H1 (cell line): ENCODE measurements at regions not wholly inside any gene's neighbourhood (a gene's known extent, or its start where the extent isn't known, plus 50 kb on each side); places are given as distances from the start of the nearest gene placed in this dataset.

Source experiments
- CTCF ChIA-PET: fragments of 300-600 bp; sonication (Branson Sonifier 250); formaldehyde crosslinking; loops from one replicate; lab custom pipeline; 2021; ENCODE audit not compliant: partially characterized antibody; lab: Charles Lee
- POLR2A ChIA-PET: fragments of 300-600 bp; sonication (Branson Sonifier 250); formaldehyde crosslinking; loops from one replicate; lab custom pipeline; 2021; ENCODE audit warnings: inconsistent platforms; ENCODE audit not compliant: partially characterized antibody; lab: Charles Lee
- DNase-seq, 2 experiments: peaks; one replicate each; pipeline versions ENCODE4 v3.0.0 to v3.0.0-alpha.2; 2010 to 2022; ENCODE audit warnings: low spot score in 2 of 2, low read depth in 1 of 2, mixed read lengths in 1 of 2
- FAIRE-seq: peaks from 2 replicates; lab custom pipeline; 2011; peaks lifted over from hg19 to GRCh38; lab: Jason Lieb, UNC
- H2AFZ ChIP-seq: 2 replicates; pipeline ENCODE4 v1.8.1; 2012; ENCODE audit warnings: low read length, inconsistent platforms
- H2AK5ac ChIP-seq: 2 replicates; pipeline ENCODE4 v1.6.1; 2013; ENCODE audit warnings: low read depth, low read length
- H2BK120ac ChIP-seq: replicated peaks from 2 replicates; pipeline ENCODE3; 2013; ENCODE audit warnings: low read depth, low read length, inconsistent platforms
- H2BK12ac ChIP-seq: 2 replicates; pipeline ENCODE4 v1.6.1; 2013; ENCODE audit warnings: low read depth, low read length
- H2BK15ac ChIP-seq: 2 replicates; pipeline ENCODE4 v1.6.1; 2013; ENCODE audit warnings: low read length
- H2BK20ac ChIP-seq: 2 replicates; pipeline ENCODE4 v1.6.1; 2013; ENCODE audit warnings: low read length
- H2BK5ac ChIP-seq: 2 replicates; pipeline ENCODE4 v1.6.1; 2013; ENCODE audit warnings: low read depth, low read length
- H3K14ac ChIP-seq: 2 replicates; pipeline ENCODE4 v1.6.1; 2013; ENCODE audit warnings: inconsistent platforms; ENCODE audit not compliant: insufficient read length
- H3K18ac ChIP-seq: 2 replicates; pipeline ENCODE4 v1.6.1; 2013; ENCODE audit warnings: low read length; ENCODE audit errors: extremely low read depth
- H3K23ac ChIP-seq: 2 replicates; pipeline ENCODE4 v1.6.1; 2013; ENCODE audit warnings: inconsistent platforms; ENCODE audit not compliant: insufficient read length
- H3K23me2 ChIP-seq: 2 replicates; pipeline ENCODE4 v1.6.1; 2013; ENCODE audit warnings: low read depth, low read length
- H3K27ac ChIP-seq: 2 replicates; pipeline ENCODE4 v1.6.1; 2011; ENCODE audit warnings: low read depth, low read length, inconsistent platforms
- H3K27me3 ChIP-seq, 4 experiments: replicated peaks in 1 of 4; 1 replicate in 1 of 4; 2 replicates in 3 of 4; pipeline versions ENCODE4 v1.6.1 to v1.8.1; 2011 to 2013; ENCODE audit warnings: low read length in 3 of 4, mild to moderate bottlenecking in 3 of 4, inconsistent platforms in 2 of 4, mixed read lengths in 2 of 4, moderate library complexity in 1 of 4; ENCODE audit not compliant: control insufficient read depth in 3 of 4, insufficient read depth in 3 of 4; ENCODE audit errors: extremely low read depth in 1 of 4
- H3K36me3 ChIP-seq, 4 experiments: 2 replicates each; pipeline versions ENCODE4 v1.6.1 to v1.8.1; 2011 to 2013; ENCODE audit warnings: mild to moderate bottlenecking in 4 of 4, low read length in 3 of 4, moderate library complexity in 2 of 4, control low read depth in 1 of 4, inconsistent platforms in 1 of 4; ENCODE audit not compliant: insufficient read depth in 4 of 4, control insufficient read depth in 2 of 4
- H3K4ac ChIP-seq: replicated peaks from 2 replicates; pipeline ENCODE3; 2013; ENCODE audit warnings: low read length, low read depth, mixed read lengths, inconsistent platforms; ENCODE audit not compliant: insufficient read length
- H3K4me1 ChIP-seq, 4 experiments: replicated peaks in 1 of 4; 1 replicate in 1 of 4; 2 replicates in 3 of 4; pipeline versions ENCODE4 v1.6.1 to v1.8.1; 2011 to 2013; ENCODE audit warnings: low read length in 3 of 4, inconsistent platforms in 2 of 4, mixed read lengths in 1 of 4; ENCODE audit not compliant: insufficient read depth in 4 of 4, control insufficient read depth in 3 of 4
- H3K4me2 ChIP-seq, 2 experiments: 2 replicates each; pipeline versions ENCODE4 v1.6.1 to v1.8.1; 2011 to 2013; ENCODE audit warnings: low read depth in 2 of 2, low read length in 2 of 2, control low read depth in 1 of 2, inconsistent platforms in 1 of 2, mild to moderate bottlenecking in 1 of 2; ENCODE audit not compliant: insufficient read depth in 1 of 2
- H3K4me3 ChIP-seq, 4 experiments: fragments of 200-600, 300-600 bp in 1 of 4; sonication (generic), shearing (Covaris generic), sonication (Bioruptor Twin) in 1 of 4; 2 replicates each; pipeline versions ENCODE4 v1.5.1 to v1.8.1; 2011 to 2016; ENCODE audit warnings: low read length in 4 of 4, low read depth in 3 of 4, control low read depth in 2 of 4, inconsistent platforms in 2 of 4, mild to moderate bottlenecking in 2 of 4, mixed read lengths in 1 of 4, moderate library complexity in 1 of 4; ENCODE audit not compliant: insufficient read depth in 2 of 4; ENCODE audit errors: extremely low read depth in 1 of 4
- H3K56ac ChIP-seq: replicated peaks from 2 replicates; pipeline ENCODE3; 2013; ENCODE audit warnings: low read depth, mild to moderate bottlenecking, mixed read lengths, low read length, inconsistent platforms; ENCODE audit not compliant: insufficient read length
- H3K79me1 ChIP-seq: 2 replicates; pipeline ENCODE4 v1.6.1; 2013; ENCODE audit warnings: low read depth, low read length, control low read depth
- H3K79me2 ChIP-seq, 2 experiments: 2 replicates each; pipeline versions ENCODE4 v1.6.1 to v1.8.1; 2012 to 2013; ENCODE audit warnings: low read length in 2 of 2, mild to moderate bottlenecking in 2 of 2, inconsistent platforms in 1 of 2; ENCODE audit not compliant: insufficient read depth in 2 of 2, control insufficient read depth in 1 of 2
- H3K9ac ChIP-seq, 4 experiments: replicated peaks in 1 of 4; 1 replicate in 1 of 4; 2 replicates in 3 of 4; pipeline versions ENCODE4 v1.6.1 to v1.8.1; 2011 to 2013; ENCODE audit warnings: low read depth in 3 of 4, low read length in 3 of 4, control low read depth in 2 of 4, mild to moderate bottlenecking in 2 of 4, moderate library complexity in 2 of 4, inconsistent platforms in 1 of 4; ENCODE audit errors: extremely low read depth in 1 of 4
- H3K9me3 ChIP-seq, 2 experiments: 2 replicates each; pipeline versions ENCODE4 v1.6.1 to v1.8.1; 2012 to 2013; ENCODE audit warnings: mild to moderate bottlenecking in 2 of 2, moderate library complexity in 2 of 2, control low read depth in 1 of 2, inconsistent platforms in 1 of 2, low read depth in 1 of 2, low read length in 1 of 2, mixed read lengths in 1 of 2; ENCODE audit not compliant: insufficient read depth in 2 of 2
- H4K20me1 ChIP-seq, 2 experiments: replicated peaks in 1 of 2; 2 replicates each; pipeline versions ENCODE3 to v1.8.1; 2011 to 2013; ENCODE audit warnings: inconsistent platforms in 2 of 2, low read length in 2 of 2, mild to moderate bottlenecking in 1 of 2; ENCODE audit not compliant: insufficient read depth in 2 of 2, control insufficient read depth in 1 of 2
- H4K5ac ChIP-seq: 2 replicates; pipeline ENCODE4 v1.6.1; 2013; ENCODE audit warnings: low read length, low read depth, mixed read lengths, inconsistent platforms; ENCODE audit not compliant: insufficient read length
- H4K8ac ChIP-seq: 2 replicates; pipeline ENCODE4 v1.8.0; 2013; ENCODE audit warnings: mild to moderate bottlenecking, moderate library complexity, low read length, inconsistent platforms; ENCODE audit not compliant: insufficient read depth; ENCODE audit errors: extremely low read depth
- H4K91ac ChIP-seq: replicated peaks from 2 replicates; pipeline ENCODE3; 2013; ENCODE audit warnings: low read length, mixed read lengths, inconsistent platforms; ENCODE audit not compliant: insufficient read length
- BACH1 ChIP-seq: IDR thresholded peaks from 2 replicates; pipeline ENCODE4 v1.6.1; 2012; ENCODE audit warnings: low read length, improper control_type of control experiment
- BRCA1 ChIP-seq: IDR thresholded peaks from 2 replicates; pipeline ENCODE4 v1.6.1; 2012; ENCODE audit warnings: low read depth, low read length, improper control_type of control experiment
- JUND ChIP-seq: IDR thresholded peaks from 2 replicates; pipeline ENCODE4 v1.6.1; 2011; ENCODE audit warnings: mild to moderate bottlenecking, improper control_type of control experiment, low read length
- TCF12 ChIP-seq: IDR thresholded peaks from 2 replicates; pipeline ENCODE4 v1.6.1; 2011; ENCODE audit warnings: low read depth, mild to moderate bottlenecking, low read length
- TEAD4 ChIP-seq: IDR thresholded peaks from 2 replicates; pipeline ENCODE4 v1.6.1; 2012; ENCODE audit warnings: low read depth, low read length, inconsistent platforms, mixed read lengths
- WGBS, 2 experiments: shearing (Covaris generic) in 1 of 2; methylation state at CpG; one replicate each; pipeline versions ENCODE4 v1.1.6 to v1.1.7; 2013 to 2015; ENCODE audit warnings: low lambda C conversion rate in 2 of 2, mixed read lengths in 2 of 2, inconsistent platforms in 1 of 2, low coverage in 1 of 2, missing lambda C conversion rate in 1 of 2; ENCODE audit not compliant: insufficient replicate concordance in 2 of 2, insufficient coverage in 1 of 2, insufficient read length in 1 of 2; ENCODE audit errors: extremely low coverage in 1 of 2, missing lambda C conversion rate in 1 of 2; 5-methylcytosine and 5-hydroxymethylcytosine counted together

GRCh38 chr1:93800856-93801255 is 78.2 kb downstream of the DNTTIP2 start:
- Histone ChIP-seq H3K27ac (no peak overlapping the region), H3K79me2 (no peaks in the 10 kb centered on the region), H2BK5ac (no peak overlapping the region), H4K5ac (no peak overlapping the region), H3K23me2 (no peaks in the 10 kb centered on the region), H2AK5ac (no peak overlapping the region), H2BK20ac (no peak overlapping the region), H3K4me1 (no peaks in the 10 kb centered on the region), H3K79me1 (no peaks in the 10 kb centered on the region), H3K4me3 (no peak overlapping the region), H4K8ac (no peak overlapping the region), H3K9me3 (no peaks in the 10 kb centered on the region; a peak in 1 of 4 replicates), H2BK12ac (no peak overlapping the region), H3K36me3 (no peaks in the 10 kb centered on the region), H3K4ac (no peak overlapping the region), H2BK120ac (no peak overlapping the region), H3K27me3 (no peaks in the 10 kb centered on the region), H2AFZ (no peak overlapping the region), H3K4me2 (no peak overlapping the region), H3K9ac (no peak overlapping the region), H4K91ac (no peak overlapping the region), H3K18ac (no peak overlapping the region), H2BK15ac (no peak overlapping the region), H3K23ac (no peak overlapping the region), H3K14ac (no peak overlapping the region), H4K20me1 (no peaks in the 10 kb centered on the region), H3K56ac (no peak overlapping the region)
- ChIA-PET CTCF (interaction anchor here (2.4 to 4.7 kb wide), 2 partner anchors 12 to 13 kb away, joined by 14 to 24 read pairs; no protein-coding TSS in a partner anchor), POLR2A (interaction anchor here (1.0 kb wide), 1 partner anchor 13 kb away, joined by 4 read pairs; no protein-coding TSS in a partner anchor)
- FAIRE-seq, result no peak
- WGBS, 2 experiments, result 89% methylated on average over 5 of the region's 5 CpGs; no CpG with 5 or more reads in 1 of the 2 experiments
- no peak for DNase-seq
- TF ChIP-seq BRCA1 (no peak), BACH1 (no peak), JUND (no peak), TCF12 (no peak), TEAD4 (no peak)
